Stimulated activated CD8-positive, alpha-beta memory T cell treated with anti-CD3 and anti-CD28 coated beads, Interleukin-7, amount 100 ng/mL, for 48 hours (primary cell): ENCODE measurements at regions not wholly inside any gene's neighbourhood (a gene's known extent, or its start where the extent isn't known, plus 50 kb on each side); places are given as distances from the start of the nearest gene placed in this dataset.
"Not testable (repeated sequence)": the region's sequence is repeated elsewhere in the genome, so short reads cannot be mapped to it uniquely, and the experiment has no call there.

Source experiments
- DNase-seq, 2 donors: peaks; one replicate each; pipeline ENCODE4 v3.0.0-alpha.2; 2020; ENCODE audit warnings: low read depth in 1 of 2; ENCODE audit errors: extremely low read depth in 1 of 2

DNA sequence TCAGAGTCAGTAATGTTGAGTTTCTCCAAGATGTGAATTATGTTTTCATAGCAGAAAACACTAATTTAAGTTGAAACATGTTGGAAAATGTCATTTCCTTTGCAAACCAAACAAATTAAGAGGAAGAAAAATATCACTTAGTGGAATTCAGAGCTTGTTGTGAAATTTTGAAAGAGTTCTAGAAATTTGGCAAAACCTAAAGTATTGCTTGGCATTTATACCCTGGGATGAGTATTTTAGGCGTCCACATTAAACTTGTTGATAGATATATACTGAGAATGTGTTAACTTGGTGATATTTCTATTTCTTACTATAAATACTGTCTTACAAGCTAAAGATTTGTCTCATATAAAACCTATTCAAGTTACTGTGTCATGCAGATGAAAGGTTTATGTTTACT lies 335.2 kb downstream of the NSUN3 start:
- no peak for DNase-seq

DNA sequence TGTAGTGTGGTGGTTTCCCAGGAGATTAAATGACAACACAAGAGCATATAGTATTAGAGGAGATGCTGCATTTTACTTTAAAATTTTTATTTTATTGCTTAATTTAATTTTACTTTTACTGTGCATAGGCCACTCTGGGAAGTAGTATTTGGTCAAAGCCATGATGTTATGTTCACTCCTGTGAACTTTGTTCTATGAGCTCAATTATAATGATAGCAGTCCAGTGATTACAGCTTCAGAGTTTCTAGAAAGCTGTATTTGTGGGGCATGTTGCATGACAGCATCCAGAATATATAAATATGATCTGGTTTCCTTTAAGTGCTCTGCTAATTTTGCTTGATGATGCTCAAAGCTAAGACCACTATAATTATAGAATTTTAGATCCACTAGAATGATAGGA lies 338.6 kb downstream of the NSUN3 start:
- DNase-seq, result no peak

GRCh38 chr3:94402126-94402525 lies 339.3 kb downstream of the NSUN3 start:
- no peak for DNase-seq

DNA sequence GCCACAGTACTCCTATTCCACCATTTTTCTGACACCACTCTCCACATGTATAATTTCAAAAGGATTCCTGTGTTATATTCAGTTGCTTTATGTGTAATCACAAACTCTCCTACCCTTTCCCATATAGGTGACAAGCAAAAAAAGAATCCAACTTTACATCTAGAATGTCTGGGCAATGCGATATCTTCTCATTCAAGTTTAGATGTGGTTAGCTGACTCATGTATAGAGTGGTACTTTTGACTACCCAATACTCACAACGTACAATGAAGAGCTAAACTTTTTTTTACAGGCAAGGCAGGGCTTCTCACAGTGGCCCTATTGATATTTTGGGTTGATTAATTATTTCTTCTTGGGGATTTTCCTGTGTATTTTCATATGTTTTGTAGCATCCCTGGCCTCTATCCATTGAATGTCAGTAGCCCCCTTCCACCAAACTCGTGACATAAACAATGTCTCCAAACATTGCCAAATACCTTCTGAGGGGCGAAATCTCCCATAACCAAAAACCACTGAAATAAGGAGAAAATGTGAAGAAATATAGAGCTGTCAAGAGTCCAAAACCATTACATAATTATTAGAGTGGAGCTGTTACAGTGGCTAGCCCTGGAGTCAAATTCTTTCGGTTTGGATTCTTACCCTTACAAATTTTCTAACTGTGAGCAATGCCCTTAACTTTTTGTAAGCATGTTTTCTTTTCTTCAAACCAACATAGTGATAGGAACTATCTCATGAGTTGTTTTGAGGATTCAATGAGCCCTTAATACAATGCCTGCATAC lies 342.6 kb downstream of the NSUN3 start:
- no peak for DNase-seq

DNA sequence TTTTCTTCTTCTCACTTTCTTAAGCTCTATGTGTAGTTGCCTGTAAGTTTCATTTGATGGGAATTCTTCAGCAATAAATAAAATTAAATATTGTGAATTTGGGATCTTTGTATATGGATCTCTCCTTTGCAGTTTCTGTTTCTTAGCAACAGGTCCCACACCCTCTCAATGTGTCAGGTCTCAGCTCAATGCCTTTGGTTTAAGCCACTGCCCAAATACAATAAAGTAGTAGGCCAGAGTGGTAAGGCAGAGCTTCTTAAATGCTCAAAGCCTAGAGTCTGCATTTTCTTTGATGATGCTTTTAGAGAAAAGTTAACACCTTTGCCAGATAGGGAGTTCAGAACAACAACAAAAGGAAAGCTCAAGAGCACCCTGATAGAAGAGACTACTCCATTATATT lies 343.7 kb downstream of the NSUN3 start:
- no peak for DNase-seq

- not testable (repeated sequence) for DNase-seq
Measured at GRCh38 chr3:94412936-94413335, 350.1 kb downstream of the NSUN3 start.

DNA sequence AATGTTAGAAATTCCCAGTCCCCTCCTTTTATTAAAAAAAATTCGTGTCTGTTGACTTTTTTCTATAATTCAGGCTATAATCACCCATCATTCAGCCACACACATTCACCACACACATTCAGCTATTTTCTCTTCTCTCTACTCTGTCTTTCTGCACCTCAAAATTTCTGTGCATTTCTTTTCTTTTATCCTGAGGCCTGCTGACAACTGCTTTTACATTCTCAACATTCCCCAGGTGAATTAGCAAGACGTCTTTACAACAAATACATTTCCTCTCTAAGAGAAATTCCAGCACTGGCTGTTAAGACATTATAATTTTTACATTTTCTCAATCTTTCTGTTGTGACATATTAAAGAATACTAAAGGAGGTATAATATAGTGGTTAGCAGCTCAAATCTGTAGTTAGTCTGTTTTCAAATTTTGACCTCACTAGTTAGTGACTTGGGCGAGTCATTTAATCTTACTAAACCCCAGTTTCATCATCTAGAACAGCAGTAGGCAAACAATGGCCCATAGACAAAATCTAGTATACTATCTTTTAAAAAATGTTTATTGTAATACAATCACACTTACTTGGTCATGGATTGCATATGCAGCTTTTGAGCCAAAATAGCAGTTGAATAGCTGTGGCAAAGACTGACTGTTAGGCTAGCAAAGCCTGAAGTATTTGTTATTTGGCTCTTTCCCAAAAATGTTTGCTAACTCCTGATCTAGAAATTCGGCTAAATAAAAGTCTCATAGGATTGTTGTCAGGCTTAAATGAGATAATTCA lies 350.7 kb downstream of the NSUN3 start:
- no peak for DNase-seq

- DNase-seq, result no peak
Measured at GRCh38 chr3:94414418-94414817, 351.6 kb downstream of the NSUN3 start.

DNA sequence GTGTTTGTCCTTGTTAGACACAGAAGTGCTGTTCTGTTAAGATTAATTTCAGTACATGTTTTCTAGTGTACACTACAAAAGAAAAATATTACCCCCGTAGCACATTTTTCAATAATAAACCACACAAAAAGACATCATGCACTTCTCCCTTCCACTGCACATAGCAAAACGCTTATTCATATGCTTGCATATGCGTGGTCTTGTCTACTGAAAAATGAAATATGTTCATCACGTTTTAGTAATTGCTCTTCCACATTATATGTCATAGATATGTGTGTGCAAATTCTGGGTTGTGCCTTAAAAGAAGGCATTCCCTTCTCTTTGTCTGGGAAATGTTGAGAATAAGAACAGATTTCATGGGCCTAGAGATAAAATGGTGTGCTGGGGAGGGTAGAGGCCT lies 353.9 kb downstream of the NSUN3 start:
- no peak for DNase-seq

GRCh38 chr3:94417963-94418455 lies 355.1 kb downstream of the NSUN3 start:
- no peak for DNase-seq

DNA sequence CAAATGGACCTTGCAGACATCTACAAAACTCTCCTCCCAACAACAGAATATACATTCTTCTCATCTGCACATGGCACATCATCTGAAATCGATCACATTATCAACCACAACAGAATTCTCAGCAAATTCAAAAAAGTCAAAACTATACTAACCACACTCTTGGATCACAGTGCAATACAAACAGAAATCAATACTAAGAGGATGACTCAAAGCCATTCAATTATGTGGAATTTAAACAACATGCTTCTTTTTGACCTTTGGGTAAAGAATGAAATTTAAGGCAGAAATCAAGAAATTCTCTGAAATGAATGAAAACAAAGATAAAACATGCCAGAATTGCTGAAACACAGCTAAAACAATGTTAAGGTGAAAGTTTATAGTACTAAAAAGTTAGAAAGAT lies 358.1 kb downstream of the NSUN3 start:
- DNase-seq, result no peak

DNA sequence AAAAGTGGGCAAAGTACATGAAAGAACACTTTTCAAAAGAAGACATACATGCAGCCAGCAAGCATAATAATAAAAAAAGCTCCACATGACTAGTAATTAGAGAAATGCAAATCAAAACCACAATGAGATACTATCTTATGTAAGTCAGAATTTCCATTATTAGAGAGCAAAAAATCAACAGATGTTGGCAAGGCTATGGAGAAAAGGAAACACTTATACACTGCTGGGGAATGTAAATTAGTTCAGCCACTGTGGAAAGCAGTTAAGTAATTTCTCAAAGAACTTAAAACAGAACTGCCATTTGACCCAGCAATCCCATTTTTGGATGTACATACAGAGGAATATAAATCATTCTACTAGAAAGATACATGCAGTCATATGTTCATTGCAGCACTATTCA lies 360.7 kb downstream of the NSUN3 start:
- DNase-seq, result no peak

DNA sequence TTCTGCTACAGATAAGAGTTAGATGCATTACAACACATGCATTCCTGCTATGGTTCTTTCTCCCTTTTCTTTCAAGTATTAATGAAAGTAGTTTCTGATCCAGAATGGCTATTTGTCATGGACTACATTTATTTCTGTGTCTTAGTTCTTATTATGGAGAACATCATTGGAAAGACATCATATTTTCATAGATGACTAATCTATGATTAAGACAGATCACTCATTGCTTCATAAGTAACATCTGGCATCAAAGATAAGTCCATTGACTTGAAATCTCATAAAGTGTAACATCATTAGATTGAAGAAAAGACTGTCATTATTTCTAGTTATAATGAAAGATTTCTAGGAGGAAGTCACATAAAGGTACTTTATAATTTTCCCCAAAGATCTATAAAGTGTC lies 366.7 kb downstream of the NSUN3 start:
- no peak for DNase-seq

GRCh38 chr3:94431876-94432570 lies 369.2 kb downstream of the NSUN3 start:
- DNase-seq, result no peak

- no peak for DNase-seq
Measured at GRCh38 chr3:94433811-94434210, 370.9 kb downstream of the NSUN3 start.

DNA sequence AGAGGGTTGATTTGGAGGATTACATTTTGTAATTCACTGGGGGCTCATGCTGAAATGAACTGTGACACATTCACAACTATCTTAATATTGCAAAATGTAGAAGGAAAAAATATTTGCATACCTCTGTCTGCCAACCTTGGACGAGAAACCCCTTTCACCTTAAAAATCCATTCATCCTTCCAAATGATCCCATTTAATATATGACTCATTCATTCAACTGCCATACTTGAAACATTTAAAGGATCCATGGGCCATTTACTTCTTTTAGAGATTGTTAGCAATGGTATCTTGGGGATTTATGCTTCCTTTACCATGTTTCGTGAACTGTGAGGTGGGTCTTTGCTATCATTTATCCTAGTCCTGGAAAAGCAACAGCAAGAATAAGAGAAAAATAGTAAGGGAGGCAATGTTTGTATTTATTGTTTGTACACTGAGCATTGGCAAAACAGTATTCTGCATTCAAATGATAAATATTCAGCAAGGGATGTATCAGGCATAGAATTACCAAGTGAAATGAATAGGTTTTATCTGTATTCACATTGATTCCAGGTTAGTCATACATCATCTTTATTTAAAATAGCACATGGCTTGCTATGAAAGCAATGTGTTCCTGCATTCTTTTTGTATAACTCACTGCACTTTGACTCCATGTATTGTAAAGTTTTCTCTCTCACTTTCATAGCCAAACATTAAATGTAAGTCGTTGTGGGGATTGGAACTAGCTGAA lies 378.1 kb downstream of the NSUN3 start:
- no peak for DNase-seq

- DNase-seq, result no peak
Measured at GRCh38 chr3:94441494-94441847, 378.6 kb downstream of the NSUN3 start.

GRCh38 chr3:94453864-94454263 lies 391.0 kb downstream of the NSUN3 start:
- no peak for DNase-seq

DNA sequence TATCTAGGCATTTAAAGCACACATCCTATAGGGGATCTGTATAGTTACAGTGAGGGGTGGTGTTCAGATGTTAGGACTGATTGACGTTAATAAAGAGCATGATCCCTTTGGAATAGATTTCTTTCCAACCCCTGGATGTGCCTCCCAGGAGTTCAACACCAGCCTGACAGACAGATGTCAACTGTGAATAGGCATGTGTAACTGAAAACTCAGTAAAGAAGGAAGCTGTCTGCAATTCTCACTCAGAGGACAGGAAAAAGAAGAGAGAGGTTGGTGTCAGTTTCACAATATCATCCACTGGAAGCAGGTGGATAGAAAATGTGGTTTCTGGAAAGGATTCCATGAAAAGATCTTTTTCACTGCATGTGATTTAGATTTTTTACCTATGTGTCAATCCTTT lies 396.3 kb downstream of the NSUN3 start:
- no peak for DNase-seq

DNA sequence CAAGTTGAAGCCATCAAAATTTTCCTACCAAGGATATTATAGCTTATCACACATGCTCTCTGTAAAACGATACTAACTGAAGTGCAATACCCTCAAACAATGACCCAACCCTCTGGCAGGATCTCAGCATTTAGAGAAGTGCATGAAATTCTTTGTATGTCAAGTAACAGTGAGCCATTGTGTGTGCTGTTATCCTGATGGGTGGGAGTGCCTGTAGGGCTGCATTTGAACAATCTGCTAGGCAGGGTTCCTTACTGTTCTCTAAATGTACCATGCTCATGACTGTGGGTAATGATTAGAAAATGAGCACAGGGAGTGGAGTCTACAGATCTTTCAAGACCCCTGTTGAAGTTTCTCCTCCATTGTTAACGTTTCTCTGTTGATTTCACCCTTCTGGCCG lies 398.1 kb downstream of the NSUN3 start:
- DNase-seq, result no peak

- DNase-seq, result no peak
Measured at GRCh38 chr3:94462931-94463330, 400.1 kb downstream of the NSUN3 start.
